ENCODE measurements at regions not wholly inside any gene's neighbourhood (a gene's known extent, or its start where the extent isn't known, plus 50 kb on each side); places are given as distances from the start of the nearest gene placed in this dataset.

DNA sequence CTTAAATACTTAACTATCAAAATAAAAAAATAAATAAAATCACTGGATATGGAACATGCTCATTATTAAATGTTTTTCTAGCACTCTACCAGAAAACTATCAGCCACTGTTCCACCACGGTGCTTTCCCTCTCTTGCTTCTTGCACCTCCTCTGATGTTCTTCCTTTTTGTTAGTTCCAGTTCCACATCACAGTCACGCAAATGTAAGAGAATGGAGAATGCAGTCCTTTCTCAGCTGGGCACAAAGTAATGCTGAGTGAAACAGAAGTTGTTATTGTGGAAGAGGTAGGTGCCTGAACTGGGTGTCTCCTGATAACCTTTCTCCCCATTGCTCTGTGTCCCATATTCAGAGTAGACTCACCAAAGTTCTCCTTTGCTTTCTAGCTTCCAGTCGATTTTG is 1116.9 kb upstream of the TMEM132C start (continued):
- TF ChIP-seq BCL11A (IDR thresholded peaks at IDR 0.05; ENCODE audit: low read depth, low read length) (peak; percentile 52), NR2F1 (conservative IDR thresholded peaks at IDR 0.05) (no peak), RBBP5 (conservative IDR thresholded peaks at IDR 0.05) (no peak), EED (IDR thresholded peaks at IDR 0.05; ENCODE audit: low read depth) (no peak), SMC3 (IDR thresholded peaks at IDR 0.05; ENCODE audit: borderline replicate concordance, low read length) (no peak), EGR1 (IDR thresholded peaks at IDR 0.05; ENCODE audit: borderline replicate concordance in 1 of 2, low read depth in 2 of 2, low read length in 2 of 2) (no peak), ZNF384 (IDR thresholded peaks at IDR 0.05; ENCODE audit: borderline replicate concordance, low read depth, low read length) (no peak), JUND (IDR thresholded peaks at IDR 0.05; ENCODE audit: low read depth, low read length) (no peak), CHD2 (IDR thresholded peaks at IDR 0.05; ENCODE audit: borderline replicate concordance, low read depth, low read length) (peak; percentile 49; the same call in 1 of the 2 replicates), TARDBP (IDR thresholded peaks at IDR 0.05; ENCODE audit: borderline replicate concordance) (no peak), NFYB (IDR thresholded peaks at IDR 0.05; ENCODE audit: insufficient read depth, low read depth, low read length) (no peak), MEF2A (IDR thresholded peaks at IDR 0.05; ENCODE audit: insufficient read depth, low read depth, low read length) (no peak)
- TF ChIP-seq, protein P1, sequence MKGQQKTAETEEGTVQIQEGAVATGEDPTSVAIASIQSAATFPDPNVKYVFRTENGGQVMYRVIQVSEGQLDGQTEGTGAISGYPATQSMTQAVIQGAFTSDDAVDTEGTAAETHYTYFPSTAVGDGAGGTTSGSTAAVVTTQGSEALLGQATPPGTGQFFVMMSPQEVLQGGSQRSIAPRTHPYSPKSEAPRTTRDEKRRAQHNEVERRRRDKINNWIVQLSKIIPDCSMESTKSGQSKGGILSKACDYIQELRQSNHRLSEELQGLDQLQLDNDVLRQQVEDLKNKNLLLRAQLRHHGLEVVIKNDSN (IDR thresholded peaks at IDR 0.05; ENCODE audit: borderline replicate concordance, extremely low read length, insufficient read depth, low read depth, low read length): no peak

DNA sequence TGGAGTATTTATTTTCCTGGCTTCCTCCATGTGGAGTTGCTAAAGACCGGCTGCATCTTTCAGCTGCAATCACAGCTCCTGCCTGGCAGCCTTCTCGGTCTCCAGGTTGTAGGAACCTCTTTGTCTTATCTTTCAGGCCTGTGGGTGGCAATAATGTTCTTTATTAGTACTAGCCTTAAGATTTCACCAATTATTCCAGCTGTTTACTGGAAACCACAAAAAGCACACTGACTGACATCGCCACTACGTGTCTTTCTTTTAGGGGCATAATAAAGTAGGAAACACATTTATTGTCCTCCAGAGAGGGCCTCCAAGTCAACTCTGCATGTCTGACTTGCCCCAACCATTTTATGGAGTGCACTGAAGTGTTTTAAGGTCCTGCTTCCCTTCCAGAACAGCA is 1116.5 kb upstream of the TMEM132C start:
- SMC1A ChIA-PET (ENCODE audit: uncharacterized antibody, unreplicated experiment): interaction anchor here (0.9 to 1.2 kb wide), 3 partner anchors 12 to 42 kb away, joined by 3 to 4 read pairs (median 3); no protein-coding TSS in a partner anchor
- intact Hi-C loops (cut with micrococcal nuclease; ENCODE audit: unreplicated experiment): no loop called here
- H2AFZ ChIP-seq (ENCODE audit: control insufficient read depth, low read depth, low read length): no peak overlapping the region
- peak overlapping the region; percentile 58 for H3K27ac ChIP-seq (ENCODE audit: control insufficient read depth, insufficient read depth)
- ATAC-seq (no peak), DNase-seq (ENCODE audit: low read depth, low spot score) (no peak), FAIRE-seq (no peak)
- in situ Hi-C loops (cut with MboI): no loop called here
- TF ChIP-seq RCOR1 (conservative IDR thresholded peaks at IDR 0.05; ENCODE audit: low read depth, low read length) (no peak), RUNX3 (IDR thresholded peaks at IDR 0.05; ENCODE audit: low read length) (0 out of 2 replicates have a peak, but pooled peaks have one; percentile 9), ZSCAN29 (IDR thresholded peaks at IDR 0.05) (no peak)
- TF ChIP-seq, protein P2, sequence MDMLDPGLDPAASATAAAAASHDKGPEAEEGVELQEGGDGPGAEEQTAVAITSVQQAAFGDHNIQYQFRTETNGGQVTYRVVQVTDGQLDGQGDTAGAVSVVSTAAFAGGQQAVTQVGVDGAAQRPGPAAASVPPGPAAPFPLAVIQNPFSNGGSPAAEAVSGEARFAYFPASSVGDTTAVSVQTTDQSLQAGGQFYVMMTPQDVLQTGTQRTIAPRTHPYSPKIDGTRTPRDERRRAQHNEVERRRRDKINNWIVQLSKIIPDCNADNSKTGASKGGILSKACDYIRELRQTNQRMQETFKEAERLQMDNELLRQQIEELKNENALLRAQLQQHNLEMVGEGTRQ (IDR thresholded peaks at IDR 0.05; ENCODE audit: borderline replicate concordance, low read depth, low read length): no peak
- TF ChIP-seq, protein P3, sequence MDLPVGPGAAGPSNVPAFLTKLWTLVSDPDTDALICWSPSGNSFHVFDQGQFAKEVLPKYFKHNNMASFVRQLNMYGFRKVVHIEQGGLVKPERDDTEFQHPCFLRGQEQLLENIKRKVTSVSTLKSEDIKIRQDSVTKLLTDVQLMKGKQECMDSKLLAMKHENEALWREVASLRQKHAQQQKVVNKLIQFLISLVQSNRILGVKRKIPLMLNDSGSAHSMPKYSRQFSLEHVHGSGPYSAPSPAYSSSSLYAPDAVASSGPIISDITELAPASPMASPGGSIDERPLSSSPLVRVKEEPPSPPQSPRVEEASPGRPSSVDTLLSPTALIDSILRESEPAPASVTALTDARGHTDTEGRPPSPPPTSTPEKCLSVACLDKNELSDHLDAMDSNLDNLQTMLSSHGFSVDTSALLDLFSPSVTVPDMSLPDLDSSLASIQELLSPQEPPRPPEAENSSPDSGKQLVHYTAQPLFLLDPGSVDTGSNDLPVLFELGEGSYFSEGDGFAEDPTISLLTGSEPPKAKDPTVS (IDR thresholded peaks at IDR 0.05; ENCODE audit: low read depth, low read length): no peak
- BruUV-seq (replicated peaks): no TSS peak
- no peaks in the 10 kb centered on the region for H3K79me2 ChIP-seq (ENCODE audit: control insufficient read depth, insufficient read depth, low read length)
- peaks cover 2% of the 10 kb centered on the region; the same call in 1 of the 3 replicates for H3K9me3 ChIP-seq (replicated peaks; ENCODE audit: control insufficient read depth, insufficient read depth, low read length)
- H3K4me1 ChIP-seq (ENCODE audit: control insufficient read depth, insufficient read depth, low read length): no peaks in the 10 kb centered on the region; the same call in 1 of the 2 replicates
- H3K27me3 ChIP-seq (replicated peaks in 1 of 2; ENCODE audit: control insufficient read depth in 2 of 2, insufficient read depth in 2 of 2, low read length in 1 of 2): no peaks in the 10 kb centered on the region
- POLR2A ChIA-PET: no interaction called here
- 56% methylated on average over 4 of the region's 4 CpGs for WGBS (ENCODE audit: insufficient coverage, insufficient replicate concordance, low lambda C conversion rate, missing lambda C conversion rate)
- H3K4me2 ChIP-seq (ENCODE audit: control insufficient read depth, insufficient read depth): 0 out of 2 replicates have a peak overlapping the region, but pooled peaks have one; percentile 17
- H3K9ac ChIP-seq (ENCODE audit: control insufficient read depth, insufficient read depth, low read length): no peak overlapping the region
- H3K4me3 ChIP-seq: no peak overlapping the region
- CTCF ChIA-PET: interaction anchor here (0.9 to 2.8 kb wide), 4 partner anchors 41 to 232 kb away, joined by 3 to 10 read pairs (median 3); no protein-coding TSS in a partner anchor
- no peaks in the 10 kb centered on the region for H4K20me1 ChIP-seq (ENCODE audit: control insufficient read depth, insufficient read depth)
- no peaks in the 10 kb centered on the region for H3K36me3 ChIP-seq (ENCODE audit: control insufficient read depth in 2 of 2, insufficient read depth in 2 of 2, low read length in 1 of 2)
- RAD21 ChIA-PET (ENCODE audit: unreplicated experiment): interaction anchor here (1.0 kb wide), 1 partner anchor 527 kb away, joined by 3 read pairs; no protein-coding TSS in a partner anchor
